PC-3 (cell line): ENCODE measurements at regions not wholly inside any gene's neighbourhood (a gene's known extent, or its start where the extent isn't known, plus 50 kb on each side); places are given as distances from the start of the nearest gene placed in this dataset.

Experiments
- ATAC-seq: fragments of 200-7000 bp; cut with Tn5 transposase; 2 replicates; pipeline ENCODE4 v1.9.1; 2020; ENCODE audit warnings: mild to moderate bottlenecking, moderate library complexity
- BruUV-seq: library from RNA; stranded (reverse); fragments of 400-500 nt; replicated peaks from 2 replicates; lab custom pipeline; 2021; lab: Mats Ljungman, UMichigan
- CTCF ChIA-PET: fragments of 300-600 bp; sonication (Branson Sonifier 250); formaldehyde crosslinking; loops from one replicate; lab custom pipeline; 2022; ENCODE audit warnings: antibody characterized with exemption; lab: Charles Lee
- POLR2A ChIA-PET: fragments of 300-600 bp; sonication (Branson Sonifier 250); formaldehyde crosslinking; loops from one replicate; lab custom pipeline; 2022; ENCODE audit warnings: antibody characterized with exemption; ENCODE audit not compliant: unreplicated experiment; lab: Charles Lee
- DNase-seq: peaks from one replicate; pipeline ENCODE4 v3.0.0-alpha.2; 2015
- H2AFZ ChIP-seq: fragments of 300-600 bp; sonication (generic); 2 replicates; pipeline ENCODE4 v1.6.0; 2016; ENCODE audit warnings: antibody characterized with exemption, low read length
- H3F3A ChIP-seq: fragments of 300-600 bp; sonication (generic); one replicate; pipeline ENCODE4 v1.6.0; 2017; ENCODE audit warnings: antibody characterized with exemption, low read length, control low read depth, mild to moderate bottlenecking; ENCODE audit not compliant: unreplicated experiment
- H3K27ac ChIP-seq: fragments of 300-600 bp; sonication (generic); 2 replicates; pipeline ENCODE4 v1.5.1; 2016; ENCODE audit warnings: mild to moderate bottlenecking, low read length
- H3K27me3 ChIP-seq: fragments of 300-600 bp; sonication (generic); 2 replicates; pipeline ENCODE4 v1.6.1; 2016; ENCODE audit warnings: low read length, mixed read lengths
- H3K36me3 ChIP-seq: fragments of 300-600 bp; sonication (generic); 2 replicates; pipeline ENCODE4 v1.6.1; 2016; ENCODE audit warnings: low read depth, mixed run types, low read length, mixed read lengths
- H3K4me1 ChIP-seq: fragments of 300-600 bp; sonication (generic); 2 replicates; pipeline ENCODE4 v1.5.1; 2016; ENCODE audit warnings: low read length; ENCODE audit not compliant: insufficient read depth
- H3K4me2 ChIP-seq: fragments of 300-600 bp; sonication (generic); 2 replicates; pipeline ENCODE4 v1.6.0; 2016; ENCODE audit warnings: low read length
- H3K4me3 ChIP-seq: fragments of 300-600 bp; sonication (generic); 2 replicates; pipeline ENCODE4 v1.5.1; 2016; ENCODE audit warnings: mild to moderate bottlenecking, low read length, mixed read lengths
- H3K79me2 ChIP-seq: fragments of 300-600 bp; sonication (generic); 2 replicates; pipeline ENCODE4 v1.6.1; 2017; ENCODE audit warnings: low read length, mixed read lengths
- H3K9ac ChIP-seq: fragments of 300-600 bp; sonication (generic); 2 replicates; pipeline ENCODE4 v1.6.0; 2016; ENCODE audit warnings: mild to moderate bottlenecking, low read length
- H3K9me2 ChIP-seq: fragments of 300-600 bp; sonication (generic); replicated peaks from 2 replicates; pipeline ENCODE4 v1.6.1; 2016; ENCODE audit warnings: mixed run types, low read length, mixed read lengths
- H3K9me3 ChIP-seq: fragments of 300-600 bp; sonication (generic); 2 replicates; pipeline ENCODE4 v1.6.1; 2016; ENCODE audit warnings: low read length, mixed read lengths
- H4K20me1 ChIP-seq: fragments of 300-600 bp; sonication (generic); 2 replicates; pipeline ENCODE4 v1.6.1; 2016; ENCODE audit warnings: low read length, mixed read lengths
- EZH2 ChIP-seq: fragments of 300-600 bp; sonication (generic); IDR thresholded peaks from one replicate; pipeline ENCODE4 v1.6.1; 2017; ENCODE audit warnings: antibody characterized with exemption, mild to moderate bottlenecking, low read length; ENCODE audit not compliant: unreplicated experiment
- EZH2phosphoT487 ChIP-seq: fragments of 300-600 bp; sonication (generic); IDR thresholded peaks from 2 replicates; pipeline ENCODE4 v1.6.1; 2018; ENCODE audit warnings: mild to moderate bottlenecking, antibody characterized with exemption, low read length, borderline replicate concordance
- intact Hi-C: fragments of 100-400 bp; cut with micrococcal nuclease; formaldehyde crosslinking; loops from 2 replicates; pipeline ENCODE4 v1.9.0; 2023
- TF ChIP-seq, protein P1 (sequence below): fragments of 300-600 bp; sonication (generic); conservative IDR thresholded peaks from 2 replicates; pipeline ENCODE4 v1.5.1; 2017; ENCODE audit warnings: antibody characterized with exemption, low read depth, mild to moderate bottlenecking, low read length

DNA sequence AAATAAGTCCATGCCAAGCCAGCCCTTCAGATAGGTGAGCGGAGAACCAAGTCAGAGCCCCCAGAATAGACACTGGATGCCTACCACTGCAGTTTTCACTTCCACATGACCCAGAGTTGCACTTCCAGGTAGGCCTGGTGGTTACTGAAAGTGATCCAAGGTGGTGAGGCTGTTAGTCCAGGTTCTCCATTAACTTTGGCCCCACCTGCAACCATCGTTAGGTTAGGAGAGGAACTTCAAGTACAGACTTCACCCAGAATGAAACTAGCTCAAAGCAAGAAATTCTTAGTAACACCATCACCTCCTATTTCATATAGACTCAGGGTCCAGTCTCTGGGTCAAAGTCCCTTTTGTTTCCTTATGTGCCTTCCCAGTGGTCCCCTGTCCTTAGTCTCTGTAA is 293.1 kb upstream of the ID2 start:
- Histone ChIP-seq H3K79me2 (no peaks in the 10 kb centered on the region), H3F3A (no peaks in the 10 kb centered on the region), H4K20me1 (no peaks in the 10 kb centered on the region), H3K4me1 (peaks cover 16% of the 10 kb centered on the region), H3K4me2 (peak overlapping the region; percentile 64), H3K27me3 (no peaks in the 10 kb centered on the region), H3K36me3 (no peaks in the 10 kb centered on the region), H3K9me3 (no peaks in the 10 kb centered on the region), H3K9ac (no peak overlapping the region), H2AFZ (0 out of 2 replicates have a peak overlapping the region, but pooled peaks have one; percentile 70), H3K27ac (peak overlapping the region; percentile 49), H3K4me3 (no peak overlapping the region), H3K9me2 (no peaks in the 10 kb centered on the region)
- intact Hi-C loops: loop anchor here (2.0 to 5.0 kb wide), 2 partner anchors 76 to 296 kb away; no protein-coding TSS in a partner anchor
- CTCF ChIA-PET: interaction anchor here (0.6 kb wide), 1 partner anchor 1357 kb away, joined by 4 read pairs; no protein-coding TSS in a partner anchor
- ATAC-seq (no peak), DNase-seq (no peak)
- POLR2A ChIA-PET: no interaction called here
- BruUV-seq: no TSS peak
- no peak for TF ChIP-seq EZH2
- no peak for TF ChIP-seq EZH2phosphoT487
- TF ChIP-seq, protein P1, sequence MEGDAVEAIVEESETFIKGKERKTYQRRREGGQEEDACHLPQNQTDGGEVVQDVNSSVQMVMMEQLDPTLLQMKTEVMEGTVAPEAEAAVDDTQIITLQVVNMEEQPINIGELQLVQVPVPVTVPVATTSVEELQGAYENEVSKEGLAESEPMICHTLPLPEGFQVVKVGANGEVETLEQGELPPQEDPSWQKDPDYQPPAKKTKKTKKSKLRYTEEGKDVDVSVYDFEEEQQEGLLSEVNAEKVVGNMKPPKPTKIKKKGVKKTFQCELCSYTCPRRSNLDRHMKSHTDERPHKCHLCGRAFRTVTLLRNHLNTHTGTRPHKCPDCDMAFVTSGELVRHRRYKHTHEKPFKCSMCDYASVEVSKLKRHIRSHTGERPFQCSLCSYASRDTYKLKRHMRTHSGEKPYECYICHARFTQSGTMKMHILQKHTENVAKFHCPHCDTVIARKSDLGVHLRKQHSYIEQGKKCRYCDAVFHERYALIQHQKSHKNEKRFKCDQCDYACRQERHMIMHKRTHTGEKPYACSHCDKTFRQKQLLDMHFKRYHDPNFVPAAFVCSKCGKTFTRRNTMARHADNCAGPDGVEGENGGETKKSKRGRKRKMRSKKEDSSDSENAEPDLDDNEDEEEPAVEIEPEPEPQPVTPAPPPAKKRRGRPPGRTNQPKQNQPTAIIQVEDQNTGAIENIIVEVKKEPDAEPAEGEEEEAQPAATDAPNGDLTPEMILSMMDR: no peak

DNA sequence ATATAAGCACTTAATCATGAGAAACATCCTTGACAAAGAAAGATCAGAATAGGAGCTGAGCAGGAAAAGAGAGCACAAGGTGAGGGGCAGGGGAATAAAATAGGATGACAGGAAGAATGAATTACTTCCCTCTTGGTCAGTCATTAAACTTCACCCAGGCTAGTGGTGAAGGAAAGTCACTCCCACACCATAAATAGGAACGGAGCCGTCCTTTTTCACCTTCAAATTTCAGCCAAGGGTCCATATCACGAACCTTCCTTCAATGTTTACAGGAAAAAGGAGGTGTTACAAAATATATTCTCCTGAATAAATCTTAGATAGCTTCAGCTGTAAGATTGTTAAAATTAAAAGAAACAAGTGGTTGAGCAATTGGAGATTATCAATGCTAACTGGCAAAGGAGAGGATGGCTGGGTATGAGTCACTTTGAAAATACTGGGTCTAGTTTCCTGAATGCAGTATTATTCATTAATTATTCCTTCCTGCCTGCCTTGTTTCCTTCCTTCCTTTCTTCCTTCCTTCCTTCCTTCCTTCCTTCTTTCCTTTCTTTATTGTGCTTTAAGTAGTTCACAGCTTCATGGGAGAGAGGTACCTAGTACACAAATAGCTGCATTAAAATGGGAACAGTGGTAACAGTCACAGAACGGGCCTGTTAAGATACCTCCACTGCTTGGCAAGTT is 292.3 kb upstream of the ID2 start:
- no peaks in the 10 kb centered on the region for H3K9me2 ChIP-seq
- peak; percentile 63 for DNase-seq
- no peaks in the 10 kb centered on the region for H3K79me2 ChIP-seq
- H3K4me3 ChIP-seq: no peak overlapping the region
- intact Hi-C loops: loop anchor here (2.0 to 5.0 kb wide), 2 partner anchors 77 to 295 kb away; no protein-coding TSS in a partner anchor
- H3K27ac ChIP-seq: peak overlapping the region; percentile 49
- no peak for TF ChIP-seq EZH2
- TF ChIP-seq, protein P1: no peak
- TF ChIP-seq EZH2phosphoT487: no peak
- no peaks in the 10 kb centered on the region for H3K36me3 ChIP-seq
- ChIA-PET POLR2A (interaction anchor here (1.3 kb wide), 1 partner anchor 292 kb away, joined by 3 read pairs; the partner anchor contains the start of gene ID2), CTCF (interaction anchor here (0.6 kb wide), 1 partner anchor 15 kb away, joined by 3 read pairs; no protein-coding TSS in a partner anchor)
- H3K4me1 ChIP-seq: peaks cover 16% of the 10 kb centered on the region
- H3F3A ChIP-seq: no peaks in the 10 kb centered on the region
- no peak overlapping the region for H3K9ac ChIP-seq
- ATAC-seq: peak; percentile 81
- H3K27me3 ChIP-seq: no peaks in the 10 kb centered on the region
- H3K9me3 ChIP-seq: no peaks in the 10 kb centered on the region
- no TSS peak for BruUV-seq
- H2AFZ ChIP-seq: peak overlapping the region; percentile 70
- peak overlapping the region; percentile 64 for H3K4me2 ChIP-seq
- no peaks in the 10 kb centered on the region for H4K20me1 ChIP-seq

DNA sequence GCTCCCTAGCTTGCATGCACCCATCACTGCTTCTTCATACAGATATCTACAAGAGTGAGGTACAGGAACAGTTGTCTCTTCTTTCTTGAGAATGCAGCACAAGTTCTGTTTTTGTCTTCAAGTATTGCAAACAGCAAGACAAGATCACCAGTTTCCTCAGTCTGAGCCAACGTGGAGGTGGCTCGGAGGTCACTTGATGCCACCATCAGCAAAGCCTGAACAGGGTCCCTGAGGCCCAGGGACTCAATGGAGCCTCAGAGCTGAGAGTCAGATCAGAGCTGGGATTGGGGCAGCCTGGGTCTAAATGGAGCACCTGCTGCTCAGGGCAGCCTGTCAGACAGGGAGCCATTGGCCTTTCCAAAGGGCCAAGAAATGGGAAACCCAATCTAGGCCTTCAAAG is 290.7 kb upstream of the ID2 start:
- no TSS peak for BruUV-seq
- Histone ChIP-seq H3K27me3 (no peaks in the 10 kb centered on the region), H3K36me3 (no peaks in the 10 kb centered on the region), H3K9me3 (no peaks in the 10 kb centered on the region), H3K4me3 (no peak overlapping the region), H3F3A (no peaks in the 10 kb centered on the region), H3K27ac (no peak overlapping the region), H4K20me1 (no peaks in the 10 kb centered on the region), H3K79me2 (no peaks in the 10 kb centered on the region), H3K4me1 (peaks cover 16% of the 10 kb centered on the region), H3K9ac (no peak overlapping the region), H2AFZ (no peak overlapping the region), H3K9me2 (no peaks in the 10 kb centered on the region), H3K4me2 (no peak overlapping the region)
- ChIA-PET CTCF (no interaction called here), POLR2A (no interaction called here)
- ATAC-seq (no peak), DNase-seq (no peak)
- intact Hi-C loops: no loop called here
- TF ChIP-seq EZH2phosphoT487 (no peak), EZH2 (no peak)
- TF ChIP-seq, protein P1: no peak
